ENCODE measurements at regions not wholly inside any gene's neighbourhood (a gene's known extent, or its start where the extent isn't known, plus 50 kb on each side); places are given as distances from the start of the nearest gene placed in this dataset.

- Histone ChIP-seq H3K4me3 (ENCODE audit: low read depth, low read length) (no peak overlapping the region), H3K36me3 (no peaks in the 10 kb centered on the region), H3K27me3 (ENCODE audit: insufficient read depth, low read depth, severe bottlenecking) (no peaks in the 10 kb centered on the region), H3K27ac (no peak overlapping the region), H3K9me3 (ENCODE audit: severe bottlenecking) (no peaks in the 10 kb centered on the region)
- no peak for TF ChIP-seq CTCF (IDR thresholded peaks at IDR 0.05; ENCODE audit: low read depth, low read length)
- no peak for DNase-seq
Measured at GRCh38 chr12:89877136-89877535, 168.5 kb upstream of the ATP2B1 start.

- Histone ChIP-seq H3K27ac (no peak overlapping the region), H3K36me3 (no peaks in the 10 kb centered on the region), H3K9me3 (ENCODE audit: severe bottlenecking) (peaks cover 7% of the 10 kb centered on the region), H3K27me3 (ENCODE audit: insufficient read depth, low read depth, severe bottlenecking) (no peaks in the 10 kb centered on the region), H3K4me3 (ENCODE audit: low read depth, low read length) (no peak overlapping the region)
- DNase-seq = no peak
- no peak for TF ChIP-seq CTCF (IDR thresholded peaks at IDR 0.05; ENCODE audit: low read depth, low read length)
Measured at GRCh38 chr12:89875809-89876208, 167.2 kb upstream of the ATP2B1 start.

GRCh38 chr12:89875225-89875624, 166.6 kb upstream of the ATP2B1 start:
- no peak overlapping the region for H3K27ac ChIP-seq
- no peak for DNase-seq
- no peak for TF ChIP-seq CTCF (IDR thresholded peaks at IDR 0.05; ENCODE audit: low read depth, low read length)
- no peak overlapping the region for H3K4me3 ChIP-seq (ENCODE audit: low read depth, low read length)
- no peaks in the 10 kb centered on the region for H3K36me3 ChIP-seq
- peaks cover 11% of the 10 kb centered on the region for H3K9me3 ChIP-seq (ENCODE audit: severe bottlenecking)
- H3K27me3 ChIP-seq (ENCODE audit: insufficient read depth, low read depth, severe bottlenecking) = no peaks in the 10 kb centered on the region

GRCh38 chr12:89874146-89874545, 165.5 kb upstream of the ATP2B1 start:
- no peak for TF ChIP-seq CTCF (IDR thresholded peaks at IDR 0.05; ENCODE audit: low read depth, low read length)
- H3K9me3 ChIP-seq (ENCODE audit: severe bottlenecking) = peaks cover 13% of the 10 kb centered on the region
- H3K36me3 ChIP-seq = no peaks in the 10 kb centered on the region
- H3K27me3 ChIP-seq (ENCODE audit: insufficient read depth, low read depth, severe bottlenecking) = no peaks in the 10 kb centered on the region
- H3K27ac ChIP-seq = no peak overlapping the region
- H3K4me3 ChIP-seq (ENCODE audit: low read depth, low read length) = no peak overlapping the region
- DNase-seq = no peak

- no peaks in the 10 kb centered on the region for H3K36me3 ChIP-seq
- no peak overlapping the region for H3K4me3 ChIP-seq (ENCODE audit: low read depth, low read length)
- H3K27me3 ChIP-seq (ENCODE audit: insufficient read depth, low read depth, severe bottlenecking) = no peaks in the 10 kb centered on the region
- TF ChIP-seq CTCF (IDR thresholded peaks at IDR 0.05; ENCODE audit: low read depth, low read length) = no peak
- peak; percentile 75 for DNase-seq
- no peak overlapping the region; the same call in 1 of the 2 replicates for H3K27ac ChIP-seq
- H3K9me3 ChIP-seq (ENCODE audit: severe bottlenecking) = peaks cover 13% of the 10 kb centered on the region
Measured at GRCh38 chr12:89873745-89874144, 165.1 kb upstream of the ATP2B1 start.

GRCh38 chr12:89872922-89873630, 164.4 kb upstream of the ATP2B1 start:
- Histone ChIP-seq H3K36me3 (no peaks in the 10 kb centered on the region), H3K4me3 (ENCODE audit: low read depth, low read length) (no peak overlapping the region), H3K27ac (peak overlapping the region; percentile 2; the same call in 1 of the 2 replicates), H3K9me3 (ENCODE audit: severe bottlenecking) (peaks cover 13% of the 10 kb centered on the region), H3K27me3 (ENCODE audit: insufficient read depth, low read depth, severe bottlenecking) (no peaks in the 10 kb centered on the region)
- no peak for DNase-seq
- no peak for TF ChIP-seq CTCF (IDR thresholded peaks at IDR 0.05; ENCODE audit: low read depth, low read length)
